ENCODE measurements at regions not wholly inside any gene's neighbourhood (a gene's known extent, or its start where the extent isn't known, plus 50 kb on each side); places are given as distances from the start of the nearest gene placed in this dataset.

GRCh38 chr11:11140510-11140909, 212.5 kb downstream of the CSNK2A3 start:
- DNase-seq: no peak
- ATAC-seq (replicated peaks): no peak
- Mint-ChIP-seq H3K36me3 (no peaks in the 10 kb centered on the region), H3K4me3 (no peak overlapping the region), H3K4me1 (no peaks in the 10 kb centered on the region), H3K27ac (no peak overlapping the region), H3K27me3 (peaks cover 3 to 14% of the 10 kb centered on the region in 2 donors), H3K9me3 (no peaks in the 10 kb centered on the region)

- no peak overlapping the region for H3K27ac Mint-ChIP-seq
- ATAC-seq (replicated peaks) (no peak), DNase-seq (no peak)
- no peak overlapping the region for H3K4me3 Mint-ChIP-seq
- no peaks in the 10 kb centered on the region for H3K36me3 Mint-ChIP-seq
- peaks cover 6 to 10% of the 10 kb centered on the region in 2 donors for H3K27me3 Mint-ChIP-seq
- no peaks in the 10 kb centered on the region for H3K9me3 Mint-ChIP-seq
- no peaks in the 10 kb centered on the region for H3K4me1 Mint-ChIP-seq
These were observed 215.7 kb downstream of the CSNK2A3 start for GRCh38 chr11:11137339-11137738.

- no peaks in the 10 kb centered on the region for H3K9me3 Mint-ChIP-seq
- H3K4me3 Mint-ChIP-seq: no peak overlapping the region
- H3K36me3 Mint-ChIP-seq: no peaks in the 10 kb centered on the region
- no peak for ATAC-seq (replicated peaks)
- no peak overlapping the region for H3K27ac Mint-ChIP-seq
- H3K4me1 Mint-ChIP-seq: no peaks in the 10 kb centered on the region
- DNase-seq: no peak
- H3K27me3 Mint-ChIP-seq: peaks cover 6 to 11% of the 10 kb centered on the region in 2 donors
These were observed 217.1 kb downstream of the CSNK2A3 start for GRCh38 chr11:11135820-11136476.

GRCh38 chr11:11129118-11129517, 223.9 kb downstream of the CSNK2A3 start:
- Mint-ChIP-seq H3K9me3 (peaks cover 3 to 5% of the 10 kb centered on the region in 2 donors), H3K4me3 (no peak overlapping the region), H3K36me3 (peaks cover 0 to 2% of the 10 kb centered on the region in 2 donors), H3K27ac (no peak overlapping the region), H3K4me1 (no peaks in the 10 kb centered on the region), H3K27me3 (peaks cover 30 to 58% of the 10 kb centered on the region in 2 donors)
- DNase-seq (no peak), ATAC-seq (replicated peaks) (no peak)

- no peaks in the 10 kb centered on the region for H3K4me1 Mint-ChIP-seq
- H3K27ac Mint-ChIP-seq: no peak overlapping the region
- peaks cover 3 to 5% of the 10 kb centered on the region in 2 donors for H3K9me3 Mint-ChIP-seq
- H3K36me3 Mint-ChIP-seq: peaks cover 0 to 2% of the 10 kb centered on the region in 2 donors
- no peak overlapping the region for H3K4me3 Mint-ChIP-seq
- ATAC-seq (replicated peaks): peak; percentile 60 to 69
- DNase-seq: no peak
- peaks cover 30 to 53% of the 10 kb centered on the region in 2 donors for H3K27me3 Mint-ChIP-seq
These were observed 227.4 kb downstream of the CSNK2A3 start for GRCh38 chr11:11125618-11126017.

- Mint-ChIP-seq H3K4me1 (no peaks in the 10 kb centered on the region), H3K36me3 (no peaks in the 10 kb centered on the region), H3K27ac (no peak overlapping the region), H3K9me3 (no peaks in the 10 kb centered on the region), H3K4me3 (no peak overlapping the region), H3K27me3 (peaks cover 29 to 38% of the 10 kb centered on the region in 2 donors)
- DNase-seq: no peak
- ATAC-seq (replicated peaks): no peak
These were observed 230.3 kb downstream of the CSNK2A3 start for GRCh38 chr11:11122749-11123148.

- peaks cover 2 to 5% of the 10 kb centered on the region in 2 donors for H3K4me1 Mint-ChIP-seq
- no peak overlapping the region for H3K27ac Mint-ChIP-seq
- H3K36me3 Mint-ChIP-seq: peaks cover 3 to 4% of the 10 kb centered on the region in 2 donors
- DNase-seq (no peak), ATAC-seq (replicated peaks) (no peak)
- peaks cover 15 to 29% of the 10 kb centered on the region in 2 donors for H3K27me3 Mint-ChIP-seq
- no peak overlapping the region for H3K4me3 Mint-ChIP-seq
- H3K9me3 Mint-ChIP-seq: peaks cover 5% of the 10 kb centered on the region in 2 donors
These were observed 233.1 kb downstream of the CSNK2A3 start for GRCh38 chr11:11119917-11120316.

- peaks cover 5% of the 10 kb centered on the region in 2 donors for H3K4me1 Mint-ChIP-seq
- H3K27ac Mint-ChIP-seq: no peak overlapping the region
- H3K4me3 Mint-ChIP-seq: no peak overlapping the region
- H3K9me3 Mint-ChIP-seq: peaks cover 5 to 9% of the 10 kb centered on the region in 2 donors
- ATAC-seq (replicated peaks) (no peak), DNase-seq (no peak)
- H3K36me3 Mint-ChIP-seq: peaks cover 3 to 4% of the 10 kb centered on the region in 2 donors
- peaks cover 15 to 22% of the 10 kb centered on the region in 2 donors for H3K27me3 Mint-ChIP-seq
These were observed 235.3 kb downstream of the CSNK2A3 start for GRCh38 chr11:11117730-11118129.

- H3K4me1 Mint-ChIP-seq: peaks cover 5% of the 10 kb centered on the region in 2 donors
- ATAC-seq (replicated peaks) (no peak), DNase-seq (no peak)
- peaks cover 10 to 16% of the 10 kb centered on the region in 2 donors for H3K27me3 Mint-ChIP-seq
- H3K27ac Mint-ChIP-seq: no peak overlapping the region
- H3K4me3 Mint-ChIP-seq: no peak overlapping the region
- peaks cover 3 to 4% of the 10 kb centered on the region in 2 donors for H3K36me3 Mint-ChIP-seq
- peaks cover 5 to 9% of the 10 kb centered on the region in 2 donors for H3K9me3 Mint-ChIP-seq
These were observed 237.6 kb downstream of the CSNK2A3 start for GRCh38 chr11:11115475-11115874.

GRCh38 chr11:11113626-11114025, 239.4 kb downstream of the CSNK2A3 start:
- Mint-ChIP-seq H3K9me3 (peaks cover 5 to 9% of the 10 kb centered on the region in 2 donors), H3K27ac (no peak overlapping the region), H3K4me1 (peaks cover 5% of the 10 kb centered on the region in 2 donors), H3K4me3 (no peak overlapping the region), H3K27me3 (peaks cover 12 to 26% of the 10 kb centered on the region in 2 donors), H3K36me3 (peaks cover 3 to 4% of the 10 kb centered on the region in 2 donors)
- ATAC-seq (replicated peaks) (peak; percentile 82 to 93), DNase-seq (no peak)

GRCh38 chr11:11108026-11108425, 245.0 kb downstream of the CSNK2A3 start:
- Mint-ChIP-seq H3K27ac (no peak overlapping the region), H3K9me3 (peaks cover 0 to 3% of the 10 kb centered on the region in 2 donors), H3K36me3 (no peaks in the 10 kb centered on the region), H3K27me3 (peaks cover 23 to 32% of the 10 kb centered on the region in 2 donors), H3K4me3 (no peak overlapping the region), H3K4me1 (no peaks in the 10 kb centered on the region)
- ATAC-seq (replicated peaks): no peak
- DNase-seq: no peak

- Mint-ChIP-seq H3K4me3 (no peak overlapping the region), H3K4me1 (no peaks in the 10 kb centered on the region), H3K36me3 (no peaks in the 10 kb centered on the region), H3K27ac (no peak overlapping the region), H3K27me3 (peaks cover 23 to 32% of the 10 kb centered on the region in 2 donors), H3K9me3 (peaks cover 0 to 4% of the 10 kb centered on the region in 2 donors)
- DNase-seq (no peak), ATAC-seq (replicated peaks) (no peak)
These were observed 245.8 kb downstream of the CSNK2A3 start for GRCh38 chr11:11107076-11107723.

GRCh38 chr11:11105361-11105760, 247.5 kb upstream of the ZBED5 start:
- ATAC-seq (replicated peaks) (no peak), DNase-seq (no peak)
- H3K27me3 Mint-ChIP-seq: peaks cover 23 to 32% of the 10 kb centered on the region in 2 donors
- H3K4me1 Mint-ChIP-seq: no peaks in the 10 kb centered on the region
- no peak overlapping the region for H3K27ac Mint-ChIP-seq
- H3K4me3 Mint-ChIP-seq: no peak overlapping the region
- H3K36me3 Mint-ChIP-seq: no peaks in the 10 kb centered on the region
- H3K9me3 Mint-ChIP-seq: peaks cover 0 to 5% of the 10 kb centered on the region in 2 donors

- ATAC-seq (replicated peaks) (no peak), DNase-seq (no peak)
- peaks cover 20 to 25% of the 10 kb centered on the region in 2 donors for H3K27me3 Mint-ChIP-seq
- H3K4me3 Mint-ChIP-seq: no peak overlapping the region
- no peak overlapping the region for H3K27ac Mint-ChIP-seq
- peaks cover 6 to 9% of the 10 kb centered on the region in 2 donors for H3K9me3 Mint-ChIP-seq
- H3K4me1 Mint-ChIP-seq: no peaks in the 10 kb centered on the region
- no peaks in the 10 kb centered on the region for H3K36me3 Mint-ChIP-seq
These were observed 238.2 kb upstream of the ZBED5 start for GRCh38 chr11:11095831-11096723.

Measured in stimulated activated naive B cell treated with anti-CD40 and anti-IgM and Interleukin-4, amounts not matched to agents 10 μg/mL and 1 μg/mL and 100 μg/mL, for 72 hours (primary cell).